Left ventricle myocardium superior (tissue), 1 donor: ENCODE measurements at regions not wholly inside any gene's neighbourhood (a gene's known extent, or its start where the extent isn't known, plus 50 kb on each side); places are given as distances from the start of the nearest gene placed in this dataset.

ENCODE experiments used
- ATAC-seq: fragments of 200-7000 bp; cut with Tn5 transposase; one replicate; pipeline ENCODE4 v1.9.1; 2020; ENCODE audit warnings: mild to moderate bottlenecking, moderate library complexity
- DNase-seq: peaks from one replicate; pipeline ENCODE4 v3.0.0-alpha.2; 2020
- intact Hi-C: fragments of 100-400 bp; cut with micrococcal nuclease; formaldehyde crosslinking; loops from one replicate; pipeline ENCODE4 v1.11.0; 2022
- donor health status: DM: no; HTN: yes; CAD: no; lungs with severe emphysema.

DNA sequence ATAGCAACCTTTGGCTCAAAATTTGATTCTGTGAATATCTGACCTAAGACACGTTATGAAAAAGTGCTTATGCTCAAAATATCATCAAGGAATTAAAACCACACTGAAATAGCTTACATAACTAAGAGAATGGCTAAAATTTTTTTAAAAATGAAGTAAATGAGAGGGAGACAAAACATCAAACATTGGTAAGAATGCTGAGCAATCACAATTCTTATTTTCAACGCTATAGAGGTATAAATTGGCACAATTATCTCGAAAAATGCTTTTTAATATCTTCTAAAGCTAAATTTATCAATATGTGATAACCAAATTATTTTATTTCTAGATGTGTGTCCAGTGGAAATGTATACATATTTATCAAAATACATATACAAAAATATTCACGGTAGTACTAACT is 381.3 kb downstream of the ANXA1 start:
- ATAC-seq (no peak), DNase-seq (no peak)
- intact Hi-C loops = no loop called here

DNA sequence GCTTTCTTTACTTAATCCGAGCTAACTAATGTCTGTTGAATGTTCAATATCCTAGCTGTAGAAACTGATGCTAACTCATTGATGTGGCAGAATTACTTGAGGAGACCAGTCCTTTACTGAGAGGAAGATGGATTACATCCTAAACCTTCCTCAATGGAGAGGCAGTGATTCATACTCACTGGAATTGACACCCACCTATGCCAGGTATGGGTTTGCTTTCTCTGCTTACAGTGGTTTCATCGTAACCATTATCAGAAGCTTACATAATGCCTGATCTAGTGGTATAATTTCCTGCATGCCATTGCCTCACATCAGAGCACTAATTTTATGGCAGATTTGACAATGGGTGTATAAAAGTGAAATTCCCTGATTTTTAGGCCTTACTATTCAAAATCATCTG is 384.7 kb downstream of the ANXA1 start:
- intact Hi-C loops = no loop called here
- ATAC-seq (no peak), DNase-seq (no peak)

DNA sequence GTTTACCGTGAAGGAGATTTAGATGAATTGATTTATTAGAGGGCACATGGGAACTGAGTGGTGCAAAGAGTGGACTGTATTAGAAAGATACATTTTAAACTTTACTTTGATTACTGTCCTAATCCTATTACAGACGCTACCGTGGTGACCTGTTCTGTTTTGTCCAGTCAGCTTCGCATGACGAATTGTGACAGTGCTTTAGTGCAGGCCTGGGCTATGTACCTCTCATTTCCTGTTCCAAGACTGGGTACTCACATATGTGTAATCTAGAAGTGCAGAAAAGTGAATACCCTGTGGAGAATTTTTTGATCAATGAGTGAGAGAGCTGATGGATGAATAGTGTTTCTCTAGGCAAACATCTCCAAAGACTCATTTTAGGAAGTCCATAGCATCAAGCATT is 385.9 kb downstream of the ANXA1 start:
- intact Hi-C loops = no loop called here
- DNase-seq (no peak), ATAC-seq (no peak)

DNA sequence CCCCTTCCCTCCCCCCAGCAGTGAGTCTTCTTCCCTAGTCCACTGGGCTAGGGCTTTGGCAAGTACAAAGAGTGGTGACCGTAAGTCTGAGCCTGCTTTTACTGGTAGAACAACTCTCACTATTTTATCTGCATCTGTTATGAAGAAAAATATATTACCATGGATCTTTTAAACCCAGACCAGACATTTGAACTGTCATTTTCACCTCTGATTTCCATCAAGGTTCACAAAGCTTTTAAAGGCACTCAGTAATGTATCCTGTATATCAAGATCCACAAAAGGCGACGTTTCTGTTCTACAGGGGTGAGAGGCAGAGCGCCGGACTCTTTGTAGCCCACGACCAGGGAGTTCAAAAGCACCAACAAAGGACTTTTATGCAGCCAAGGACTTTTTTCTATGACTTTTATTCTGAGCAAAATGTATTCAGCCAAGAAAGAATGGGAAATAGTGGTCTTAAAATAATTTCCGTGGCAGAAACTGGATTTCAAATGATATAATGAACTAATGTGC is 388.3 kb downstream of the ANXA1 start:
- ATAC-seq = no peak
- no peak for DNase-seq
- intact Hi-C loops = no loop called here

DNA sequence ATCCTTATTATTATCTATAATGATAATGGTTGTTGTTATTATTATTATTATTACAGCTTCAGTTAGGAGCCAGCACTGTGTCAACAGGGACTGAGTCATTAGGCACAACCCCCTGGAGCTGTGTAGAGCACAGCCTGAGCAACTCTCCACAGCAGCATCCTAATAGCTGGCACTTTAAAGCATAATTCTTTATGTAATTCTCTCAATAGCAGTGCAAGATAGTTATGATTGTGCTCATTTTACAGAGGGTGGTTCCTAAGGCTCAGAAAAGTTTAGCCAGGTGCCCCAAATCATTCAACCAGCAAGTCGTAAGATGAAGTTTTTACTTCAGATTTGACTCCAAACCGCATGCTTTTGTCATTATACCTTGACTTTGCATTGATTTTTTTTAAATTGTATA is 390.3 kb downstream of the ANXA1 start:
- ATAC-seq = no peak
- DNase-seq = no peak
- intact Hi-C loops = no loop called here

DNA sequence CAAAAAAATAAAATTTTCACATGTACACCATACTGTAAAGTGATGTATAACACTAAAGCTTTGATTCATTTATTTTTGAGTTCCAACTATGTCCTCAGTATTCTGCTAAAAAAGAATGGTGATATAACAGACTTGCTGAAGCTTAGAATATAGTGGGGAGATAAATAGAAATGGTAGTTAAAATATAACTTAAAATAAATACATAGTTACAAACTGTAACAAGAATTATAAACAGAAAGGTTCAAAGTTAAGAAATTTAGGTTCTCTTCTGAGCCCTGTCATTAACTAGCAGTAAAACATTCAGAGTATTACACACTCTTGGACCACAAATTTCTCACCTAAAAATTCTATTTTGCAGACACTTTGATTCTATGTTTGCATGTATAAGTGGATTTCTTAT is 392.1 kb downstream of the ANXA1 start:
- DNase-seq (no peak), ATAC-seq (no peak)
- intact Hi-C loops = no loop called here

- no peak for ATAC-seq
- intact Hi-C loops = no loop called here
- DNase-seq = no peak
These were observed 396.5 kb downstream of the ANXA1 start for GRCh38 chr9:73548201-73548600.

GRCh38 chr9:73549991-73550390 is 398.3 kb downstream of the ANXA1 start:
- DNase-seq = no peak
- intact Hi-C loops = no loop called here
- no peak for ATAC-seq

- no peak for DNase-seq
- intact Hi-C loops = no loop called here
These were observed 401.6 kb downstream of the ANXA1 start for GRCh38 chr9:73553295-73553694.

DNA sequence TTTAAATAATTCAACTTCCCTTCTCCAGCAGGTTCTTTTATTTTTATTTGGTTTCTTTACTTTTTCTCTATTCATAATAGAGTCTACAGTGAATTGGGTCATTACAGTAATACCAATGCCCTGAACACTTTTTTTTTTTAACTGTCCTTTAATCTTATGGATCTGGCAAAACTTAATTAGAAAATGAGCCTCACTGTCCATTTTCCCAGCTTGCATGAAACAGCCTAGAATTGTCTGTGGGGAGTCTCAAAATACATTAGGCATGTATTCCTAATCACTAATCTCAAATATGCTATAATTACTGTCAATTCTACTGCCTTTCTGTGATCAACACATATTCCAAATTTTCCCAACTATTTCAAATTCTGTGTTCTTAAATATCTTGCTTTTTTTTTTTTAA is 406.8 kb downstream of the ANXA1 start:
- ATAC-seq = no peak
- intact Hi-C loops = no loop called here
- no peak for DNase-seq

More at GRCh38 chr9:73553295-73553694, 401.6 kb downstream of the ANXA1 start:
- ATAC-seq = no peak

- DNase-seq (no peak), ATAC-seq (no peak)
- intact Hi-C loops = loop anchor here (5.0 kb wide), 1 partner anchor 368 kb away; no protein-coding TSS in a partner anchor
These were observed 413.4 kb downstream of the ANXA1 start for GRCh38 chr9:73565026-73565425.

DNA sequence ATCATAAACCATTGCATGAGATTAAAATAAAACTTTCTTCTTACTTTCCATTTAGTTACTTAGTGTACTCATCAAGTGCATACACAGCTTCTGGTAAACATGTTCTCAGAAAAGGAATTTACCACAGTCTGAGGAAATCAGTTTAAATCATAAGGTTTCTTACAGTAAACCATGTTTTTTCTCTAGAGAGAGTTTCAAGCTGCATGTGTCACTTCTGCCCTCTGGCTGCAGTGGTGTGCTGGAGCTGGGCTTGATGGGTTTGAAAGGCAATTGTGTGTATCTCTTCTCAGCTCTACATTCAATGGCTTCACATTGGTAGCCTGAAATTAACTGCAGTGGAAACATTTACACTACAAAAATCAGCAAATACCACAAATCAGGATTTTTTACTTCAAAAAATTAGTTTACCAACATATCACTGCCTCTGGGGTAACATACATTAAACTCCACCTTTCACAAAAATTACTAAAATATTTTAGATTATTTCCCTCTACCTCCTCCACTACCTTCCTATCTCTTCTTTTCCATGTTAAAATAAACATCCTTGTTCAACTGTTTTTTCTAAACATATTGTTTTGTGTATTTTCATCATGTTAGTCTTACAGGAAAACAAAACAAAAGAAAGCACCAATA is 414.3 kb downstream of the ANXA1 start:
- DNase-seq (peak; percentile 40), ATAC-seq (peak; percentile 65)
- intact Hi-C loops = loop anchor here (1.0 to 5.0 kb wide), 2 partner anchors 297 to 369 kb away; no protein-coding TSS in a partner anchor

GRCh38 chr9:73566627-73567026 is 415.0 kb downstream of the ANXA1 start:
- ATAC-seq (no peak), DNase-seq (no peak)
- intact Hi-C loops = loop anchor here (1.0 to 5.0 kb wide), 2 partner anchors 297 to 369 kb away; no protein-coding TSS in a partner anchor

GRCh38 chr9:73573235-73573634 is 421.6 kb downstream of the ANXA1 start:
- intact Hi-C loops = no loop called here
- no peak for DNase-seq

DNA sequence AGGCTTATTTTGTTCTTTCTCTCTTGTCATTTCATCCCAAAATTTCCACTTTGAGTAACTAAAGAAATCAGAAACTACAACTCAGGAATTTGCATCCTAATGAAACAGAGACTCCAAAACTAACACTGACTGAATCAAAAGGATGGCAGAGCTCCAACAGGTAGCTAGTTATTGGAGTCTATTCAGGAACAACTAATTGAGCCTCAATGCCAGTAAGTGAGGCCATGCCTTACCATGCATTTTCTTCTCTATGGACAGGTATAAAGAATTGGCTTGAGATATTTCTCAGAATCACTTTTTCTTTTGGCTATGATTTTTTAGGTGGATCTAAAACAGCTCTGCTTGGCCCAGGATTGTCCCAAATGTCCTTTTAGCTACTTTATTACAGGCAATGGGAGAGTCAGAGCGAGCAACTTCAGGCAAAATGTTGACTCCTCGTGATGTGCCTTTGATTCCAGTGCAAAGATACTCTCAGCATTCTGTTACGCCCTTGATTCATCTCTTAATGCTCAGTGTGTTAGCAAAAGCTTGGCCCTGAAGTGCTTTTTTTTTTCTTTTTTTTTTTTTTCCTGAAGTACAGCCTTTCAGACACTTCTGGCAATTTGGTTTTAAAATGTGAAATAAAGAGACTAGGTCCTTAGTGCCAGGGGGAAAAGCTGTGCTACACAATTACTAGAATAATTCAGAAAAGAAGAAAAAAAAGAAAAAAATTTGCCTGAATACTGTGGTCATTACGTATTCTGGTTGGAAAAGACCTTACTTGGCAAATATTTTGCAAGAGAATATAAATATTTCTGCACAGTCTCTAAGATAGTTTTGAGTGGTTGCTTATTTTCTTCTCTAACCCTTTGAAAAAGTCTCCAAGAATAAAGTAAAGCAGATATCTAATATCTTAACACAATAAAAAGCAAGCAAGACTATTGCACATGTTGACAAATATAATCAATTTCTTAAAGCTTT is 423.7 kb downstream of the ANXA1 start:
- ATAC-seq = no peak
- DNase-seq = no peak
- intact Hi-C loops = no loop called here

More at GRCh38 chr9:73573235-73573634, 421.6 kb downstream of the ANXA1 start:
- ATAC-seq = no peak

DNA sequence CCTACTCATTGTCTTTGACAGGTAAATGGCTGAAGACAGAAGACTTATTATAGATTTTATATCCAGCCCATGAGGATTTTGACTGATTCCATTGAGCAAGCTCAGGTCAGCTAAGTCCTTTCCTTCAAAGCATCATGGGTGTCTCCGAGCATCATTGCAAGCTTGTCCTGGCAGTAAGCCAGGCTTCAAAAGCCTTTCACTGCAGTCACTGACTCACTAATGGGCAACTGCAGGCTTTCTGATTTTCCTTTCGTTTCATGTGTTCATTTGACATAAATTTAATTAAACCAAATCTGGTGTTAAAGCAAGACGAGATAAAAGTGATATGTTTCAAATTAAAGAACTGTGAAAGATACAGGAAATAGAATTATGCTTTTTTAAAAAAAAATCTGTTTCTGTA is 426.2 kb downstream of the ANXA1 start:
- intact Hi-C loops = no loop called here
- ATAC-seq (no peak), DNase-seq (no peak)

DNA sequence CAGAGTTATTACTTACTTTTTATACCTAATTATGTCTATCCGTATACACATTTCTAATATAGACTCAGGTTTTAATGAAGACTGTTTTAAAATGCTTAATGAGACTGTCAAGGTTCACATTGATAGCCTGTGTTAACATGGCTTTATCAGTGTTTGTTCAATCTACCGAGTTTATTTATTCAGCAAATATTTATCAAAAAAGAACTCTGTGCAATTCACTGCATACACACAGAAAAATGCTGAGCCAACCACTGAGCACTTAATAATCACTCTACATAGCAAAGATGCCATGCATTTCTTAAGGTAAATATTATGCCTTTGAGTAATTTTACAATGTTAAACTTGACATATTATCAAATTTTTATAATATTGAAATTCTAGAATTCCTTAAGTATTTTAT is 428.2 kb downstream of the ANXA1 start:
- DNase-seq = no peak
- ATAC-seq = no peak
- intact Hi-C loops = no loop called here

DNA sequence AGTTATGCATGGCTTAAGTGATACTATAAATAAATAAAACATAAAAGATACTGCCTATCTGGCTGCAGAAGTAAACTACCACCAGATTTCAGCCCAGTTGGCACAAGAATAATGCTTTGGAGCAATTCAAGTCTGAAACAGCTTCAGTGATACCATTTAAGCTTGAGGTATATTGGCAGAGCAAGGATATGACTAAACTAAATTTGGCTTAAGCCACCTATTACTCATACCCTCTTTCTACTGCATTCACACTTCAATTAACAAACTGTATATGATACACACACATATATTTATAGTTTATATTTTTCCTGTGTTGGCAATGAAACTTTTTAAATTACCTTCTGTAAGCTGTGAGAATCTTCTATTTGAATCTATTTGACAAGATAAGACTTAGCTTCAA is 431.9 kb downstream of the ANXA1 start:
- ATAC-seq (peak; percentile 82), DNase-seq (no peak)
- intact Hi-C loops = no loop called here

DNA sequence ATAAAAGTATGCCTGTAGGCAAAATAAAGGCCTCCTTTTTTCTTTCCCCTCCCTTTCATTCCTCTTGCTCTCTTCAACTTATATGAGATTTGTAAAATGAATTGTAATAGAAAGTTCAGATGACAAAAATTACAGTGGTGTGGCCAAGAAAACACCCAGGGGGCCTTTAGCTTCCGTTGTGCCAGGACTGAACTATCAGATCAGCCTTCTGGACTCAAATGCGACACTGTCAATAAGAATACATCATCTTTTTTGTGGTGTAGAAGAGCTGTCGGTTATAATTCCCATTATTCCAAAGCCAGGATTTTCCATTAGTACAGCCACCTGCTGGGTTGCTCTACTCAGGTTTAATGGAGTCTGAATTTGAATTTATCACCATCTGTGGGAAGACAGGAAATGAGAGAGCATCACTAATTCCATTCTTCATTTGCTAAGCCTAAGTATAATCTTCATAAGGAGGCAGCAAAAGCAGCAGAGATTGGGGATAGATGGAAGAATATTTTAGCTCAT is 443.4 kb downstream of the ANXA1 start:
- intact Hi-C loops = no loop called here
- no peak for DNase-seq
- no peak for ATAC-seq

DNA sequence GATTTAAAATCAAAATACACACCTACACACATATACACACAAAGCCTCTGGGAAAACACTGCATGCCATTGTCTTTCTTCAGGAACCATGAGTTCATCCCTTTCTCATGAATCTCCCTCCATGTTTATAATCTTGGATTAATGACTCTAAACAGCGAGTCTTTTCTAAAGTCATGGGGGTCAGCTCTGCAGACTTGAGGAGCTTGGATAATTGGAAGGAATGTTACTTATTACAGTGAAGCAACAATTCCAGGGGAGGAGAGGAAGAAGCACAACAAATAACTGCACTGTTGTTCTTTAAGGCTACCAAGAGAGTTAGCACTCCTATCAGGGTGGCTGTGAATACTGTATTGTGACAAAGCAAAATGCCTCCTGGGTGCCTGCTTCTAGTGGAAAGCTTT is 444.7 kb downstream of the ANXA1 start:
- no peak for ATAC-seq
- DNase-seq = no peak
- intact Hi-C loops = no loop called here
